AG08396 (cell line): ENCODE measurements at regions not wholly inside any gene's neighbourhood (a gene's known extent, or its start where the extent isn't known, plus 50 kb on each side); places are given as distances from the start of the nearest gene placed in this dataset.

Experiments
- DNase-seq: peaks from one replicate; pipeline ENCODE4 v3.0.0; 2012; ENCODE audit warnings: low spot score, mixed read lengths

DNA sequence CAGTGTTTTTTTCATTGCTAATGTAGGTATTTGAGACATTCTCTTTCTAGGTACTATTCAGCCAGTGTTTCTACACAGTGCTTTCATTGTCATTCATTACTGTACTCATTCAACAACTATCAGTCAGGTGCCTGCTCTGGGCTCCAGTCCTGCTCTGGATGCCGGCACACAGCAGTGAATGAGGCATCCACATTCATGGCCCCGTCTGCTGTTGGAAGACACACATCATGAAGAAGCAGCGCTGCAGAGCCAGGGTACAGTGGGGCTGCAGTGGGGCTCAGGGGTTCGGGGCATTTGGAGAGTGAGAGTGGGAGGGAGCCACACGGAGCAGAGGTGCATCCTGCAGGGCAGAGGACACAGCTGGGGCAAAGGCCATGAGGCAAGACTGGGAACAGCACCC is 737.2 kb upstream of the RAB6C start:
- DNase-seq: no peak

DNA sequence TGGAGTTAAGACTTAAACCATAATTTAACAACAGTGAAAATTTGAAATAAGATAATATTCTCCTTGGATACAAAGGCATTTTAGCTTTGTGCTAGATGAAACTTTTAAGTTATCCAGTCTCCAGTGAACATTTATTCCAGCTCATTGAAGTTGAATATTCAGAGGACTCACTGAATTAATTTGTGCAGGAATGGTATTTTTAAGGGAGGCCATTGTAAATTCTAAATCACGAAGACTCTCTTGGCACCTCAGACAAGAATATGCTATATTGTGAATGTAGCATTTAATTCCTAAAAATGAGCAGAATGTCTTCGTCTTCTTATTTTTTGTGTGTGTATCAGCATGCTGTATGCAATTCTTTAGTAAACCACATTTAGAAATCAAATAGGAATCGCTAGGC is 731.7 kb upstream of the RAB6C start:
- DNase-seq: no peak

DNA sequence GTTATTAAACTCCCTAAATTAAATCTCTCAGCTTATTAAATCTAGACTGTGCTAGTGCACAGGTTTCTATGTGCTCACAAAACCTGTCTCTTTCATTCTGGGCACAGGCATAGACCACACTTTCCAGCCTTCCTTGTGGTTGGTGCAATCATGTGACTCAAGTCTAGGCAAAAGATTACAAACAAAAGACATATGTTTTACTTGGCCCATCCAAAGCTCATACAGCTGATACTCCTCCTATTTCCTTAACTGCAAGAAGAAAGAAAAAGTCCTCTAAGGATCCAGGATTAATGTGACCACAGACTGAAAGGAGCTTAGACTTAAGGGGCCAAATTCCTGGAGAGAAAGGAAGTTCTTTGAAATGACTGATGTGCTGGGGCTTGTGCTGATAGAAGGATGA is 731.3 kb upstream of the RAB6C start:
- DNase-seq: no peak

DNA sequence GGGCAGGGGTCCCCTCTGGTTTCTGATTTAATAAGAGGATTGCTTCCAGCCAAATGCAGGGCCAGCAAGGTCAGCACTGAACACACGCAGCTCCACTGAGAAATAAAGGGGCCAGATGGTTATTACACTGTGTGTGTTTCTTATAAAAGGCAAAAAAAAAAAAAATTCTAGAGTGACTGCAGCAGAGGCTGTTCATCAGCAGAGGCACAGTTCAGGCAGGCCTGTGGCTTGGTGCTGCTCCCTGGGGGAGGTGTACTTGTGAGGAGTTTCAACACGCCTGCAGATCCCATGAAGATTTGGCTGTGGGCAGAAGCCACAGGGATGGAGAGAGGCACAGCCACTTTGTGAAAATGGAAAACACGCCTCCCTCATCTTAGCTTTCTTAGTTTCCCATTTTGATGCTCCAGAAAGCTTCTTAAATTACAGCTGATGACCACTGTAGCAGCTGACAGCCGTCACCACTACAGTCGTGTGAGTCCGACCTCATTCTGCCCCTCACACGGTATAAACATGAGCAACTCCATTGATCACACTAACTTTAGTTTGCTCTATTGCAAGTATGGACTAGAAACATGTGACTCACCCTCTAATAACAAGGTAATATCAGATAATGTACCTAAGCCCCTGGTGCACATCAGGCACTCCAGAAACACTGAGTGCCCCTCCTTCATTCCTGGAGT is 726.5 kb upstream of the RAB6C start:
- DNase-seq: no peak

DNA sequence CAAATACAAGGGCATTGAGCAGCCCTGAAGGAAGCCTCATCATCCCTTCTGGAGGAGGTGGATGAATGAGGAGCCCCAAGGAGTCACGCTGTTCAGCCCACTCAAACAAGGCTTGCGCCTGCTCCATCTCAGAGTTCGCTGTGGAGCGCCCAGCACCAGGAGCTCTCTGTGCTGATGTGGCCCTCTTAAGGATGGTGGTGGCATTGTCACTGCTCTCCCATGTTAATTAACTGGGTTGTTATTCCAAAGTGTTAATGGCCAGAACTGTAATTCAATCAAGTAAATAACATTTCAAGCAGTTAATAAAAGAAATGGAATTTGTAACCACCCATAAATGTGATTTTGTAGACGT is 726.0 kb upstream of the RAB6C start:
- DNase-seq: no peak

DNA sequence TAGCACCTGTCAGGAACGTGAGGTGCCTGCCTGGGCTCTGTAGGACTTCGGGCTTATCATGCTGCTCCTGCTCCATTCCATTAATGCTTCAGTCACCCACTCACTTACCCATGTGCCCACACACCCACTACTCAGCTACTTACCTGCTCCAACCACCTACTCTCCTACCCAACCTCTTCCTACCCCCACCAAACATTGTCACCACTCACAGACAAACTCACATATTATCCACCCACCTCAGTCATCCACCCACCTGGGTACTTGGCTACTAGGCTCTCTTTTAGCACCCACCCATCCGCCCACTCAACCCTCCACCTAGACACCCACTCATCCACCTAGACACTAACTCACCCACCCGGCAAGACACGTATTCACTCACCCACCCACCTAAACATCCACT is 724.7 kb upstream of the RAB6C start:
- DNase-seq: no peak

DNA sequence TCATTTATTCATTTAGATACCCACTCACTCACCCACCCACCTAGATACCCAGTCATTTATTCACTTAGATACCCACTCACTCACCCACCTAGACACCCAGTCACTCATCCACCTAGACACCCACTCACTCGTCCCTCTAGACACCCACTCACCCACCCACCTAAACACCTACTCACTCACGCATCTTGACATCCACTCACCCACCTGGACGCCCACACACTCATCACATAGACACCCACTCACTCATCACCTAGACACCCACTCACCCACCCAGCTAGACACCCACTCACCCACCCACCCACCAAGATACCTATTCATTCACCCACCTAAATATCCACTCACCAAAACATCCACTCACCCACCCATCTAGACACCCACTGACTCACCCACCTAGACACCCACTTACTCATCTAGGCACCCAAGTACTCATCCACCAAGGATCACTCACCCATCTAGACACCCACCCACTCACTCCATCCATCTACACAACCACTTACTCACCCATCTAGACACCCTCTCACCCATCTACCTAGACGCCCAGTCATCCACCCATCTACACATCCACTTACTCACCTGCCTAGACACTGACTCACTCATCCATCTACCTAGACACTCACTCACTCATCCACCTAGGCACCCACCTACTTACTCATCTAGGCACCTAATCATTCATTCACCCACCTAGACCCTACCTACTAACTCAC is 723.7 kb upstream of the RAB6C start:
- no peak for DNase-seq

DNA sequence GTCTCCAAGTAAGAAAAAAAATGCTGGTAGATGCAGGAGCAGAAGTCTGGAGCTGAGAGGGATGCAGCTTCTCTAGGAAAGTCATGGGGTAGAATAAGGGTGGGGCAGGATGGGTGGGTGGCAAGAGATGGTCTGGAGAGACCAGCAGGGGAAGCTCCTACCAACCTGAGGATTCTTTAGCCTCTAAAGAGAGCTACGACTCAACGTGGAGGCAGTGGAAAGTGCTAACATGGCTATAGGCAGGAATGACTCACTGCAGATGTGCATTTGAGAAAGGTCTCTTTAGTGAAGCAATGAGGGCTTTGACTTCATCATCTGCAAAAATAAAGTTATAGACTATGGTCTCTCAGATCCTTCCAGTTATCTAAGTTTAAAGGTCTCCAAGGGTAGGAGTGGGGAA is 722.8 kb upstream of the RAB6C start:
- DNase-seq: no peak

DNA sequence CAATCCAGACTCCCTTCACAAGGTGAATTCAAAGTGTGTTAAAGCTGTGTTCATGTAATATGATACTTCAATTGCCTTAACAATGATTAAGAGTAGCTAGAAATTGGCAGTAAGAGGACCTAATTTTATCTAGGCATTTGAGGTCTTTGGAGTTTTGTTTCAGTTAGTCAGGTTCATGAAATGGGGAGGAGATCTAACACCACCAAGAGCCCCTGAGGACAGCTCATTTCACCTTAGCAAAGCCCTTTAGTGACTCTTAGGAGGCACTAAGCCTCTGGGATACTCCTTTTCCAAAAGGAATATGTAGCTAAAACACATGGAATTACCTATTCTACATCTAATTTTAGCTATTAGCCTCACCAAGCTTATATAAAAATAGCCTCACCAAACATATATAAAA is 716.5 kb upstream of the RAB6C start:
- DNase-seq: no peak

DNA sequence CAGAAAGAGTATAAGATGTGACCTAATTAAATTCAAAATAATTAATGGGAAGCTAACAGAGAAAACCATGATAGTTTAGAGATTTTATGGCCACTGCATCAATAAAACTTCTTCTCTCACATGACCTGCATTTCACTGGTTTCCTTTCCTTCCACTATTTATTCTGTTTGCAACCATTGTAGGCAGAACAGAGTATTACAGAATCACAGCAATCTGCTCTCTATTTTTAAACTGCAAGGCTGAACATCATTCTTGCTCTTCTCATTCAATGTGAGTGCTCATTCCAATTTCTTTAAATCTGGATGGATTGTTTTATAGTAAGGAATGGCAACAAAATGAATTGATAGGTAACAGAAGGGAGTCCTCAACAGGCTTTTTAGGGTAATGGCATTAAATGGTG is 715.5 kb upstream of the RAB6C start:
- DNase-seq: no peak

DNA sequence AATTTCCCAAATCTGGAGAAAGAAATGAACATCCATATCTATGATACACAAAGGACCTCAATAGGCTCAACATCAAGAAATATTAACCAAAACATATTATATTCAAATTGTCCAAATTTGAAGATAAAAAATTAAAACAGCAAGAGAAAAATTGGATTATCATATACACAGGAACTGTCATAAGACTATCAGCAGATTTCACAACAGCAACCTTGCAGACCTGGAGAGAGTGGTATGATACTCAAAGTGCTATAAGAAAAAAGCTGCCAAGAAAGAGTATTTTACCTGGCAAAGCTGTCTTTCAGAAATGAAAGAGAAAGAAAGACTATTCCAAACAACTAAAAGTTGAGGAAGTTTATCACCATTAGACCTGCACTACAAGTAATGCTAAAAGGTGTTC is 711.9 kb upstream of the RAB6C start:
- DNase-seq: no peak

DNA sequence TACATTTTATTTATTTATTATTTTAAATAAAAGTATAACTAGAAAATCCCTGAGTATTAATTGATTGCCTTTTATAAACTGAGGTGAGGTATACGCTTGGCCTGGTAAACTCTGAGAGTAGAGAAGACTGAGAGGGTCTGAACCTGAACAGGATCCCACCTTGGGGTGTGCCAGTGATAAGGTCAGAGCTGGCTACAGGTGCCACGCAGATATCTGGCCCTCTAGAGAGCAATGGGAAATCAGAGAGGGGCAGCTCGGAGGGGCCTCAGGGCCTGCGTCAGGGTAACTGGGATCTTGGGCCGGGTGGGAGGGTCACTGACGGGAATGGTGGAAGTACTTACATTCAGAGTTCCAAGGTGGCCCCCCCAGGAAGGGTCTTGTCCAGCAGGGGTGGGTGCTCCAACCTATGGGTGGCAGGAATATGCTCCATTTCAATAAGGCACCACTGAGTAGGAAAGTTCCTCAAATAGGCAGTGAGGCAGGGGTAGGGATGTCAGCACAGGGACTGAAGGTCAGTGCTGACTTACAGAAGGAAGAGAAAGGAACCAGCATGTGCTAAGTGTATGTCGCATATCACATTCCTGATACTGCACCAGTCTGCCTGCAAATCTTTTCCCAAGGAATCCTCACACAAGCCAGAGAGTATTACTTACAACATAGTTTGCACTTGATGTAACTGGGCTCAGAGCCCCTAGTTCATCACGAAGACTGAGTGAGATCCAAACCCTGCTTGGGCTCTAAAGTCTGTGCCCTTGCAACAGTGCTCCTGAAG is 706.0 kb upstream of the RAB6C start:
- DNase-seq: no peak

DNA sequence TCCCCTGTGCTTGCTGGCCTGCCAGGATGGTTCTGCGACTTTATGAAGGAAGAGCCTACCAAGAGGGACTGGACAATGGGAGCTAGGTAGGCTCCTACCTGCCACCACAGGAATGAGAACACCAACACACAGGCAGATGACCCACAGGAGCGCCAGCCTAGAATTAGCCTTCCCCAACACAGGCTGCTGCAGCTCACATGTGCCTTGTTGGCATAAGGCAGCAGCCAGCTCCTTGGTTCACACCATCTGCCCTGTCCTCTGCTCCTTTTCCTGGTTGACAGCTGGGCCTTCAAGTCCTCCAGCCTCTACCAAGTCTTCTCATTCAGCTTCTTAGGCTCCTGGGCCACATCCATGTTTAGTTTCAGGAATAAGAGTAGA is 705.4 kb upstream of the RAB6C start:
- DNase-seq: no peak

DNA sequence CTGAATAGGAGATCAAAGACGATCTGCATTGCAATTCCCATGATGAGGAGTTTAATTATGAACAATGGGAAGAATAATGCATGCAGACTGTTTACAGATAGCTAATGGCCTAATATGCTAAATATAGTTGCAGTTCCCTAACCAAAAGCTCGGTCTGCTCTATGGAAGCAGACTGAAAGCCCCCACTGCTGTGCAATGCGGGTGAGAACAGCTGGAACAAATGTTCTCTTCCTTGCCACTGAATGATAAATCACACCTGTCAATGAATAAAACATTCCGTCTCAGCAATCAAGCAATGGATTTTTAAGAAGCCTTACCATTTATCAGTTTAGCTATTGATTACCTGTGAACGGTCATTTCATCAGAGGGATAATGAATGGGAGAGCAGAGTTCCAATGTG is 704.5 kb upstream of the RAB6C start:
- DNase-seq: no peak

DNA sequence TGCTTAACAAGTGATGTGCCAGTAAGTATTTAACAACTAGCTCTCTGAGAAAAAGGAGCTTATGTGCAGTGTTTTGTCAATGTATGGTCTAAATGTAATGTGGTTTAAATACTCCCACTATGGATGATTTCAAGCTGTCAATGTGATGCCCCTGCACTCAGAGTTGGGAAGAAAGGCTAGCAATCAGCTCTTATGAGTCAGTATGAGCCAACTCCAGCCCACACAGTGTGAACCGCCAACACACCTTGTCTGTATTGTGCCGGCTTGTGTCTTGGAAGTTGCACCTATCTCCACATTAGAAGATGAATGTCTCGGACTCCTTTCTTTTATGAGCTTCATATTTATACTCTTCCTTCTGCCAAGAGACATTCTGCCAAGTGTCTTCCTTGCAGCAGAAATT is 703.8 kb upstream of the RAB6C start:
- no peak for DNase-seq

DNA sequence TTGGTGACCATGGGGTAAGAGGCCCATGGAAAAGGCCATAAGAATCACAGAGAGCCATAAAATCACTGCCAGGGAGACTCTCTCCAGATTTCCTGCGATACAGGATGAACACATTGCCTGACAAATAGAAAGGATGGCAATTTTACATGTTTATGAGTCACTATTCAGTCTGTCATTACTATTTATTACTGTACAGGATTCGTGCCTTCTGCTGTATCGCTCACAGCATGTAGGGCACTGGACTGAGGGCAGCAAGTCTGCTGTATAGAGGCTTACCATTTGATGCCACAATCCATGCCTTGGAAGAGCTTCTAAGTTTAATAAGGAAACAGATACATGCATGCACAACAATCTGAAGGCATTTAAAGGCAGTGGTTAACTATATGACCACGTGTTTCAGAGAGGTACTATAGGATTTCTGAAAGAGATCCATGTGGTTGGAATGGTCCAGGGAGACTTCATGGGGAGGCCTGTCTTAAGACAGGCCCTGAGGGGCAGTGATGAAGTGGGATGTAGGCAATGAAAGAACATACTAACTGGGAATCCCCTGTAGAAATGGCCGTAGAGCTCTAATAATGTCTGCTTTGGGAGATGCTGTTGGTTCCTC is 702.4 kb upstream of the RAB6C start:
- no peak for DNase-seq

DNA sequence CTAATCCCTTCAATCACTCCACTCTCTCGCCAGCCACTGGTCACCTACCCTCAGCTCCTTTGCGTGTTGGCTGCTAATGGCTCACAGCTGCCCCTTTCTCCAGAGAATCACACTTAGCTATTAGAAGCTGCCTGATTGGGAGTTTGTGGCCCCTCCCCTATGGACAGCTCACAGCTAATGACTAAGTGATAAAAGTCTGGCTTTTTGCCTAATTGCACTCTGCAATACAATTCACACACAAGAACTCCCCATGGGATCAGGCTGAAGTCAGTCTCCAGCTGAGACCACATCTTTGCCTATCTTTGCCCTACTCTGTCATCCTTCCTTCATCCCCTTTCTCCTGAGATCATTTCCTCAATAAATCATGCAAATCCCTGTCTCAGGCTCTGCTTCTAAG is 701.9 kb upstream of the RAB6C start:
- no peak for DNase-seq

DNA sequence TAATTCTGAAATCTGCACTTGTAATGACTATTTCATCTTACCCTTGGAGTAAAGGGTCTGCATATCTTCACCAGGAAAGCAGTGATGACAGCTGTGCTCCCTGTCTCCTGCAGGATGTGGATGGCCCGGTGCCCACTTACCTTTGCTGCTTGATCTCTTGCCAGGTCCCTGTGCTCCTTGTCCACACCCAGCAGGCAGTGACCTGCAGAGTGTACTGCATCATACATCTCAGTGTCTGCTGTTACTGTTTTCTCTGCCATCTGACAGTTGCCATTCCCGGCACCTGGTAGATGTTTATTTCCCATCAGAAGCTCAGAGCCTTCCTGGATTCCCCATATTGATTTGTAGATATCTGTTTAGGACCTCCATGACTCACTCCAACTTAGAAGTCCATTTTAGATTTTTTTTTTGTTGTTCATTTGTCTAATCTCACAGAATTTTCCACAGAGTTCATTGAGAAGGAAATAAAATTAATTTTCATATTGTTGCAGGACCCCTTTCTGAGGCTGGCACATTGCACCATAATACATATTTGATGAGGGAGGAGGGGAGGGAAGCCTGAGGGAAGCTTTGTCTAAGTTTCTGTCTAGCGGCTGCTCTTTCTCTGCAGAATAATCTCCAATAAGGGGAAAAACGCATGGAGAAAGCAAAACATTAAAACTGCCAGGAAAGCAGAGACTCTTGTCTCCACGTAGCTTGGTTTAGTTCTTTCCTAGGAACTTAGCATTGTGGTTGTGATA is 697.5 kb upstream of the RAB6C start:
- no peak for DNase-seq

DNA sequence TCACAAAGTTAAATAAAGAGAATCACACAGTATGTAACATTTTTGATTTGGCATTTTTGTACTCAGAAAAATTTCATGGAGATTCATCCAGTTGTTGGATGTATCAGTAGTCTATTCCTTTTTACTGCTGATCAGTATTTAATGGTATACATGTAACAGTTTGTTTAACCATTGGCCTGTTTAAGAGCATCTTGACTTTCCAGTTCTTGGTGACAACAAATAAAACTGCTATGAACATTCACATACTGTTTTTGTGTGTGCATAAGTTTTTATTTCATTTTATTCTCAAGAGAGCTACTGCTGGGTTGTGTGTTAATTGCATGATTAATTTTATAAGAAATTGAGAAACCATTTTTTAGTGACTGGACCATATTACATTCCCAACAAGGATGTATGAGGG is 694.5 kb upstream of the RAB6C start:
- no peak for DNase-seq

DNA sequence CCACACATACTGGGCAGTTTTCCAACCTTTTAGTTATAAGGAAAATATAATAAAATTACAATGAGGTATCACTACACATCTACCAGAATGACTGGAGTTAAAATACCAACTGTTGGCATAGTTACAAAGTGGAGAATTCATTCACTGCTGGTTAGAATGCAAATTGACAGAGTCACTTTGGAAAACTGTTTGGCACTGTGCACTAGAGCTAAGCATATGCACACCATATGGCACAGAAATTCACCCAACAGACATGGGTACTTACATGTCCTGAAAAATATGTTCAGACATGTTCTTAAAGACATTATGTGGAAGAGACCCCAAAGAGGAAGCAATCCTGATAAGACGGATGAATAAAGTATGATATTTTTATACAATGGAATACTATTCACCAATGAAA is 686.1 kb upstream of the RAB6C start:
- no peak for DNase-seq

DNA sequence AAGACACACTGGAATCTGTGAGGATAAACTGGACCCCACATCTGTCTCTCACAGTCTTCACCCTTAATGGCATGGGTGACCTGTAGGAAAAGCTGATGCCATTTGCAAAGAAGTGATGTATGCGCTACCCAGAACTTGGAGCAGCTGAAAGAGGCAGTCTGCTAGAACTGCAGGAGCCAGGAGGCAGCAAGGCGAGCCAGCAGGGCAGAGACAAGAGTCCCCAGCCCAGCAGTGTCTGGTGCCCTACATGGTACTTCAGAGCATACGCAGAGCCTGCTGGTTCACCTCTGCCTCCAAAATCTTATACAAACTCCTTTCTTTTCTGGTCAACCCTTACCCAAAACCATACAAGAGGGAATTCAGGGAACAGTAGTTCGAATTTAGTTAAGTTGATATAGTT is 683.1 kb upstream of the RAB6C start:
- no peak for DNase-seq

DNA sequence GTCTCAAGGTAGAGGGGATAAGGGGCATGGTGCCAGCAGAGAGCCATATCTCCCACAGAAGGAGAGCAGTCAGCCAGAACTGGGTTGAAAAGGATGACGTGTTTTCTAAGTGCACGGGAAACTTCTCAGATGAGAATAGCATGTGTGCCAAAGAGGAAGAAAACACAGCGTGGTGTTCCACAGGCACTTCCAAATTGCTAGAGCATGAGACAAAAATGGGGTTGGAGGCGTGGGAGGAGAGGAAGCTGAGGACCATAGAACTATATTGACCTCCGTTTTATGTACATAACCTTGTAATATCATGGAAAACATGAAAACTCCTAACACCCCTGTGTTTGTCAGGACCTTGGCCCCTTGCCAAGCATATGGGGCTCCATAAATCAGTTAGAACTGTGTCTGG is 682.7 kb upstream of the RAB6C start:
- no peak for DNase-seq
